Daoy (cell line): ENCODE measurements at regions not wholly inside any gene's neighbourhood (a gene's known extent, or its start where the extent isn't known, plus 50 kb on each side); places are given as distances from the start of the nearest gene placed in this dataset.

Experiments
- DNase-seq: peaks from one replicate; pipeline ENCODE4 v3.0.0-alpha.2; 2015; ENCODE audit warnings: low read depth

DNA sequence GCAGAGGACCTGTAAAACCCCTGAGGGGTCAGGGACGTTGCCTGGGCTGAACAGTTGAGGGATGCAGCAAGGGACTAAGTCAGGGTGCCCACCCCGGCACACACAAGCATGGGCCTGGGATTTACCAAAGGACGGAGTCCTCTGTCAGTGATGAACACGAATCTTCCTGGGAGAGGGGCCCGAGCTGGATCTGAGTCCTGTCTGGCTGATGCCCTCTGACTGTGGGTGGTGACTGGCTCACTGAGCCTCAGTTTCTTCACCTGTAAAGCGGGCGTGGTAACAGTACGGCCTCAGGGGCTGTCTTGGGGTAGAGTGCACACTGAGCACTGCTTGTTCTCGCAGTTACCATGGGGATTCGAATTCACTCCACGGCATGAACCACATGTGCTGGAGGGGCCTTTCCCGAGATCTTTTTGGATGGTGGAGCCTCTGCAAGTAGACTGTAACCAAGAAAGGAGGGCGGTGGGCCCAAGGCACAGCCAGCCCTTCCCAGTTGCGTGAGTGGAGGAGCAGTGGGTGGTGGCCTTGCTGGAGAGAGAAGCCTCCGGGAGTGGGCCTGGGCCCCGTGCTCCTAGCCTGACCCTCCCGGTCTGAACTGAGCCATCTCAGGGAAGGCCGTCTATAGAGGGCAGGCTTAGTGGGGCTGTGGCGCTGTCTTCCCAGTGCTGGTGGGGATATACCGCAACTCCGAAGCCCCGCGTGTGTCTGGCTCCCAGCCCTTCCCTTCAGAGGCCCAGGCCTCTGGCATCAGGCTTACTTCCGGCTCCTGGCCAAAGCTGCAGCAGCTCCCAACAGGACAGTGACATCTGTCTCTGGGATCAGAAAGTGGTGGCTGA lies 130.8 kb upstream of the HS6ST1 start:
- DNase-seq = no peak

DNA sequence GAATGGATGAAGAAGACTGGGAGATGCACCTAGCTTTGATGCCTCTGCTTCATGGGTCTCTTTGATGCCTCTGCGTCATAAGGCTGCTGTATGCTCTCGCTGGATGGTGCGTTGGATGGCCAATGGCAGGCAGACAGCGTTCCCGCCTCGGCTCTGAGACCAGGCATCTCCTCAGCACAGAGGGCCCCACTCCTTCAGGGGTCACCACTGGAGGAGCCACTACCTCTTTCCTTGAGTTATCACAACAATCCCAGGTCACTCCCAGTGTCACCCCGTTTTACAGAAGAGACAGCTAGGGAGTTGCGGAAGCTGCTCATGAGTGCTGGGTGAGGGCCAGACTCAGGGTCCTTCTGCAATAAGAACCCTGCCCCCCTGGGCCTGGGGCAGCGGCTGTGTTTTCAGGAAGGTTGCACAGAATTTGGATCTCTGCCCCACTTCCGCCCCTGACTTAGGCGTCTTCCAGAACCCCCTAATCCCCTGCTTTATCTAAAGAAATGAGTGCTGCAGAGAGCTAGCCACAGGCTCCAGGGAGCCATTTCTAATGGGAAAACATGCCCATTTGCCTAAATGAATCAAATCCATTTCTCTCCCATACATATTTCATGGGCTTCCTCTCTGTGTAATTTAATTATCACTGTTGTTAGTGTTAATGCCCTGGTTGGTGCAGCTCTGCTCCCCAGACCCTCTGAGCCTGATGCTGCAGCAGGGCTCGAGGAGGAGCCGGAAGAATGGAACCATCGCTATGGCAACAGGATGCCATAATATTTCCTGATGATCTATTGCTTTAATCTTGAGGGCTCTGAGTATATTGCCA lies 131.8 kb upstream of the HS6ST1 start:
- DNase-seq = no peak

DNA sequence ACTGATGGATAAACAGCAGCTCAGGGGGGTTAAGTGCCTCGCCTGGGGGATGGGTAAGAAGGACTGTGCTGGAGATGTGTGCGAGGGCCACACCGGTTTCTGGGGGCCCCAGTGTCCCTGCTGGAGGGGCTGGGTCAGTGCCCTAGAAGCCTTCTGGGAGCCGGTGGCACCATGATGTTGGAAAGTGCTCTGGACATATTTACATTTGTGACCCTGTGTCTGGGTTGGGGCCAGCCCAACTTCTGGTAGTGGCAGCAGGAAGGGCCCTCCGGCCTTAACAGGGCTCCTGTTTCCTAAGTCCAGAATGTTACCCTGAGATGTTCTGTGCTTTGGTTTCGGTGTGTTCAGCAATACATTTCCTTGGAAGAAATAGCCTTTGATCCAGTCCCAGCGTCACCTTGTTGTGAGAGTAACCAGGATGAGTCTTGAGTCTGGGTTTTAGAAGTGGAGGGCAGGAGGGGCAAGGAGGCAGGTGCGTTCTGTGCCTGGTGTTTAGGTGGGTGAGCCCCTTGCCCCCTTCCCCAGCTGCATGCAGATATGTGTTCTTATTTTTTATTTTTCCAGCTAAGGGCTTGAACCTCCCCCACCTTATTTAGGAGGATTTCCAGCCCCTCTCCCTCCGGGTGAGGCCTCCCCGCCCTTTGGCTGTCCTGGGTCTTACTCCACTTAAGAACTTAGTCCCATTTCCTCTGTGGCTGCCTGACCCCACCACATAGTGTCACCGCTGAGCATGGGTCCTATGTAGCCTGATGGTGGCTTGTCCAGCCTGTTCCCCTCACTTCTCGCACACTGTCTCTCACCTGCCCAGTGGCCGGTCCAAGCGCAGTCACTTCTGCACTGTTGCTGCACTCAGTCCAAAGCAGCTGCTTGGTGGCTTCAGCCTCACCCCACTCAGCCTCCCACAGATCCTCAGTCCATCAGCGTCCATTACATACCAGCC lies 132.7 kb upstream of the HS6ST1 start:
- no peak for DNase-seq

DNA sequence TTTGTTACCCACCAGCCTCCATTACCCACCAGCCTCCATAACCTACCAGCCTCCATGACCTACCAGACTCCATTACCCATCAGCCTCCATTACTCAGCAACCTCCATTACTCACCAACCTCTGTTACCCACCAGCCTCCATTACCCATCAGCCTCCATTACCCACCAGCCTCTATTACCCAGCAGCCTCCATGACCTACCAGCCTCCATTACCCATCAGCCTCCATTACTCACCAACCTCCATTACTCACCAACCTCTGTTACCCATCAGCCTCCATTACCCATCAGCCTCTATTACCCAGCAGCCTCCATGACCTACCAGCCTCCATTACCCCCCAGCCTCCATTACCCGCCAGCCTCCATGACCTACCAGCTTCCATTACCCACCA lies 133.3 kb upstream of the HS6ST1 start:
- DNase-seq = no peak

DNA sequence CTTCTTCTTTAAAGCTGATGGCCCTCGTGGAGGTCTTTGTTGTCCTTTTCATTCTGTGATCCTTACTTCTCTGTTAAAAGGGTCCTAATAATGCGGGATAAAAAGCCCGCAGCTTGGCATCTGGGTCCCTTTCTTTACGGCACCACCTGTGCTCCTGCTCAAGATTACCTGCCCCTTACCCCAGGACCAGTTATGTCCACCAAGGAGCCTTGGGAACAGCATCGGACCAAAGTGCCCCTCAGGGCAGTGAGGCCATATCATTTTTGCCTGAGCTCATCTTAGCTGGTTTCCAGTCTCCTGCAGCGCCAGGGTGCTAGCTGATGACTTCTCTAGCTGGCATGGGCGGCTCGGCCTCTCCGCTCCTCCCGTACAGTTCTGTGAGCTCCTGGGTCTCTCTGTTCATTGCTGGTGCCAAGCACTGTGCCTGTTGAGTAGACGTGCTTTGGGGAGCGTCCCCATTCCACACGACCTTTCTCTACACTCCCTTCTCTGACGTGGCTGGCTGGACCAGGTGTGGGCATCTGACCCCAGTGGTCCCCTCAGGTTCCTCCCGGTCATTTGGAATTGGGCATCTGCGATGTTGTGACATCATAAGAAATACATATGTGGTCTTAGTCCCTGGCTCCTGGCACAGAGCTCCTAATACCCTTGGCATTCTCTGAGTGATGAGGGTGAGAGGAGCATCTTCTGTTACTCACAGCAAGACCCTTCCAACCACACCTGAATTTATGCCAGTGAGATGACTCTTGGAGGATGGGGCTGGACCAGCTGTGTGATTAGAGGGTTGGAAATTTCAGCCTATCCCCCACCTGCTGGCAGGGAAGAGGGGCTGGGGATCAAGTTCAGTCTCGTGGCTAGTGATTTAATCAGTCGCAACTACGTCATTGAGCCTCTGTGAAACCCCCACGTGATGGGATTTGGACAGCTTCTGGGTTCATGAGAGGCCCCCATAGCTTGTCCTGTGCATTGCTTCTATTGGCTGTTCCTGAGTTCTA lies 134.2 kb upstream of the HS6ST1 start:
- no peak for DNase-seq

DNA sequence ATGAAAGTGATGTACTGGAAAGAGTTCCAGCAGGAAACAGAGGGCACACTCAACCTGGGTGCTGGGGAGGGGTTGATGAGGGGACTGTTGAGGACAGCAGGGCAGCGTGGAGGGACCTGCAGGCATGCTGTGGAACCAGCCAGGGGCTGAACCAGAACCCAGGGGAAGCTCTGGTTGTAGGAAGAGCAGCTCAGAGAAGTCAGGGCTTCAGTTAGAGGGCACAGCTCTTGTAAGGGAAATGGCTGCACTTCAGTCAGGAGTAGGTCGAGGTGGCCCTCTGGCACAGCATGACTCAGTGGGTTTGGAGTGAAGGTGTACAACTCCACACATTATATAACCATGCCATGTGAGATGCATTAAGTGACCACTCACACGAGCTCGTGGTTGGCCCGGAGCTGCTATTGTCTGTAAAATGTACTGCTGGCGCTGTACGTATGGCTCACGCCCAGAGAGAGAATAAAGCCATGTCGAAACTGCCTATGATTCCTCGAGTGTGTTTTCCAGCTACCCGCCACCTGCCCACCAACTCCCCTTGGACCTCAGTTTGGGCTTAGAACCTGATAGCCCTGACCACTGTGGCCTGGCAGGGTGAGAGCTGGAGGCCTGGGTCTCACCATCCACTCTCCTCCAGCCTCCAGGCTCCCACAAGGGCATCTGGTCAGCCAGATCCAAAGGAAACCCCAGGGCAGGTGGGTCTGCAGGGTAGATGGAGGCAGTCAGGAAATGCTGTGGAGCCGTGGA lies 136.5 kb upstream of the HS6ST1 start:
- DNase-seq = no peak

DNA sequence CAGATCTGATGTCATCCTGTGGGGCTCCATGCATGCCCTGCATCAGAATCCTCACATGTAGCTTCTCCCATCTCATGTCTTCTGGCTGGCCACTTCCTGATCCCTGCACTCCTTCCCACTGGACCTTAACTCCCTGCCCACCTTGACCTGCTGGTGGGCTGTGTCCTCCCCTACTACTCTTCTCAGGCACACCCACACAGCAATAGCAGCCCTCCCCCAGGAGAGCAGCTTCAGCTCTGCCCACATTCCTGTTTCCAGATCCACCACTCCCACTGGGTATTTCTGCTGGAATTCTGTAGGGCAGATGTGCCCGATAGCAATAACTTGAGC lies 137.0 kb upstream of the HS6ST1 start:
- no peak for DNase-seq

DNA sequence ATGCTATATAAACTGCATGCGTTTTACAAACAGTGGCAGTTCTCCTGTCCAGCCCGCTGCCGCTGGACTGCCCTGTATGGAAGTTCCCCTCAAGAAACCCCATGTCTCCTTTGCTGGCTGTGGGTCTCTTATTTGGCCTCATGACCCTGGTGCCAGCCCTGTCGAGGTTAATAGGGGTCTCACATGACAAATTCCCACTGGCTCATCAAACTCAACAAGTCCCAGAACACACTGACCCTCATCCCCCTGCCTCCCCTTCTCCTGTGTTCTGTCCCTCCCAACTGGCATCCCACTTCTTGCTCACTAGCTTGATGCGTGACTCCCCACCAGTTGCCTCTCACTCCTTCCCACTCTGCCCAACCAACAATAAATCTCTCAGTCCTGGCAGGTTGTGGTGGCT lies 137.6 kb upstream of the HS6ST1 start:
- DNase-seq = no peak

DNA sequence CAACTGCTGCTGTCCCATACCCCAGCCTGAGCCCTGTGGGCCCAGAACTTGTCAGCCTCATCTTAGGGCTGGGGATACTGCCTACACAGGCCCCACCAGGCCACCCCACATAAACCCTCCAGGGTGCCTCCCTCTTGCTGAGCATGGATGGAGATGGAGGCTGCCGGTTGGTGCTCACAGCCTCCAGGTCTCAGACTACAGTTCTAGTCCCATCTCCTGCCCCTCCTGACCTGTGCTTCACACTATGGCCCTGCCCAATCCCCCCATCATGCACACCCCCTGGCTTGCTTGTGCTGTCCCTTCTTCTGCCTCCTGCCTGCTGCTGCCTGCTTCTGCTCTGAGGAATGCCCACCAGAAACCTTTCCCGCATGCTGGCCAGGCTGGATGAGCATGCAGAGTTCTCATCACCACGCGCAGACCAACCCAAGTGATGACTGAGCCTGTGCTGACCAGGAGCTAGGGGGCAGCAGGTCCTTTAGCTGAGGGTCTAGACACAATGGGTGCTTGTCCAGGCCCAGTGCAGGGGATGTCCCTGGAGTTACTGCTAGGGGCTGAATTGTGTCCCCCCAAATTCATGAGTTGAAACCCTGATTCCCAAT lies 138.4 kb upstream of the HS6ST1 start:
- DNase-seq = no peak

DNA sequence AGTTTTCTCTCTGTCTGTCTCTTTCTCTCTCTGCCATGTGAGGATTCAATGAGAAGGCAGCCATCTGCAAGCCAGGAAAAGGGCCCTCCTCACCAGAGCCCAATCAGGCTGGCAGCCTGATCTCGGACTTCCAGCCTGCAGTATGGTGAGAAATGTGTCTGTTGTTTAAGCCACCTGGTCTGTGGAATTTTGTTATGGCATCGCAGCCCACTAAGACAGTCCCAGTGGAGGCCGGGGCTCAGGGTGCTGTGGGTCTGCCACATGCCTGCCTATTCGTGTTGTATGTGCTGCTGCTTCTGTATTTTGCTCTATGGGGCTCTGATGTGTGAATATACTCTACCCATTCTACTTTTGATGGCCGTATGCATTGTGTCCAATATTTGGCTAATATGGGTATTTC lies 139.0 kb upstream of the HS6ST1 start:
- no peak for DNase-seq

DNA sequence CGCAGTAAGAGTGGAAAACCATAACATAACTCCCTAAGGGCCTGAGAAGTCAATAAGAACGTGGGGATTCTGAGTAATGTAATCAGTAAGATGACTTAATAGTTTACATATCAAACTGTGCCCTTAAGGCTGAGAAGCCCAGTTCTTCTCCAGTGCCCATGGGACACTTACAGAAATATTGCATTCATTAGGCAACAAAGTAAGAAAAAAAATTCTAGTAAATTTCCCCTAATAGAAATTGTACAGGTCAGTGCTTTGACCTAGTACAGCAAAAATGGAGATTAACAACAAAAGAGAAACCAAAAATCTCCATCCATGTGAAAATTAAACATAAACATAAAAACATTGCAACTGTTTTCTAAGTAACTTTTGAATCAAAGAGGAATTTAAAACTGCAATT lies 139.8 kb upstream of the HS6ST1 start:
- DNase-seq = no peak

DNA sequence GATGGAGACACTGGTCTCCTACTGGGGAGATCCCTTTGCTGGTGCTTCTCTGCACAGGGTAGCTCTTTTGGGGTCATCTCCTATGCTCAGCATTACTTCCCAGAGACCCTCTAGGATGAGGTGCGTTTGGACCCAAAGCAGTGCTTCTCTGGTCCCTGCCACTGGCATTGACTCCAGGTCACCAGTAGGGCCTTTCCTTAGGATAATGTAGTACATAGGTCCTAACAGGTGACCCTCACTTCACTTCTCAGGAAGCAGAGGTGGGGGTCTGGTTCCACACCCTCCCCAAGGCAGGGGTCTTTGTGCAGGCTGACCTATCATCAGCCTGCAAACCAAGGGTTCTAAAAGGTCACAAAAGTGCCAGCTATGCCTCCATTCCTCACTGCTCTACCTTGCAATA lies 145.8 kb upstream of the HS6ST1 start:
- DNase-seq = no peak

DNA sequence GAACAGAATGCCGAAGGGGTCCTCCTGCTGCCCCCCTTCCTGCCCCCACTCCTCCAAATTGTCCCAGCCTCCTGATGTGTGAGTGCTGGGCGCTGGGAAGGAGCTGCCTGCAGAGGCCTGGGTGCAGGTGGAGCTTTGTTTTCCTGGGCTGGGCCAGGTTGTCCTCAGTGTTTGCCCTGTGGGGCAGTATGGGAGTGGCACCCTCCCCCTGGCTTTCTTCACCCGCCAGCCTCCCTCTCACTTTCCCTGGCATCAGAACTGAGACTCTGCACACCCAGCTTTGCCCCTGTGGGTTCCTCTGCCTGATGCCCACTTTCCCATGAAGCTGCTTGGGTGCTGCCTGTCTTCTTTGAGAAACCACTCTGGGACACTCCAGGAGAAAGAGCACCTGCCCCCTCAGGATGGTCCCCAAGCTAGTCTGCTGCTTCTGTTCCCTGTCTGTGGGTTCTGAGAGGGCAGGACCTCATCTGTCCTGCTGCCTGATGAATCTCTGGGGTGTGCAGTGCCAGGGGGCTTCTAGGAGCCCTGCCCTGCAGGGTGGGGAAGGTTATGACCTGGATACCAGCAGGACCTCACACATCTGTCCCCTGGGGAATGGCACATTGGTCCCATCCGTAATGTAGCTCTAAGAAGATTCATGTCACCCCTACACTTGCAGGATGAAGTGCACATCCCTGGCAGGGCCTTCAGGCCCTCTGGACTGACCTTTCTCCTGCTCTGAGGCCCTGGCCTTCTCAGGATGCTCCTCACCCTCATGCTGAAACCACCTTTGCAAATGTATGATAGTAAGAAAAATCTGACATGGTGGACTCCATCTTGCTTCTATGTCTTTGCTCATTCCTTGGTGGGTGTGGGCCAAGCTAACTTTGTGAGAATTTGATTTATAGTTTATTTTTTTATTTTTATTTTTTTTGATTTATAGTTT lies 146.8 kb upstream of the HS6ST1 start:
- no peak for DNase-seq

DNA sequence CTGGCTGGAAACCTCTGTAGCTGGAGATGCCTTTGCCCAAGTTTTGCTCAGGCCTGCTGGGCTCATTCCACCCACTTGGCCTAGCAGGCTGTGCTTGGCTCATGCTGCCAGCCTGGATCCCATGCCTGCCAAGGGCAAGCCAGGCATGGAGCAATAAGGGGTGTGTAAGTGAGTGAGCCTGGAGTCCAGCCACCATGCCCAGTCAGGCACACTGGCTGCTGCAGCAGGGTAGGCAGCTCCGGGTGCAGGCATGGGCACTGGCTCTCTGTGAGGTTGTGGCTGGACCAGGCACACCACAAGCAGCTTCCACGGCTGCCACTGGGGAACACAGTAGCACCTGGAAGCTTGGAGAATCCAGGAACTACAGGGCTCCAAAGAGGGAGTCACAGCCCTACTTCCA lies 147.7 kb upstream of the HS6ST1 start:
- DNase-seq = no peak

DNA sequence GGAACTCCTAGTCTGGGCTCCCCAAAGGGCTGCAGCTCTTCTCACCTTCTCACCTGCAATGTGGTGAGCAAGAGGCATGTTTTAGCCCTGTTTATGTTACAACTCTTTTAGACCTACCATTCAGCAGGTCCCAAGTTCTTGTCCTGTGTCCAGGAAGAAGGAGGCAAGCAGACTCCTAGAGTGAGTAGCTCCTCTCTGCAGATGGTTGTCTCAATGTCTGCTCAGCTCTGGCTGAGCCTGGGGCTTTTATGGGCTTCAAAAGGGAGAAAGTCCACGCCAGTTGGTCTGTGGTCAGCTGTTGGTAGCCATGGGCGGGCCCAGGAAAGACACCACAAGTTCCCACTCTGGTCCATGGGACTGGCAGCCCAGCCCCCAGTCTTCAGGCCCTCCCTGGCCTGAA lies 148.1 kb upstream of the HS6ST1 start:
- DNase-seq = no peak

DNA sequence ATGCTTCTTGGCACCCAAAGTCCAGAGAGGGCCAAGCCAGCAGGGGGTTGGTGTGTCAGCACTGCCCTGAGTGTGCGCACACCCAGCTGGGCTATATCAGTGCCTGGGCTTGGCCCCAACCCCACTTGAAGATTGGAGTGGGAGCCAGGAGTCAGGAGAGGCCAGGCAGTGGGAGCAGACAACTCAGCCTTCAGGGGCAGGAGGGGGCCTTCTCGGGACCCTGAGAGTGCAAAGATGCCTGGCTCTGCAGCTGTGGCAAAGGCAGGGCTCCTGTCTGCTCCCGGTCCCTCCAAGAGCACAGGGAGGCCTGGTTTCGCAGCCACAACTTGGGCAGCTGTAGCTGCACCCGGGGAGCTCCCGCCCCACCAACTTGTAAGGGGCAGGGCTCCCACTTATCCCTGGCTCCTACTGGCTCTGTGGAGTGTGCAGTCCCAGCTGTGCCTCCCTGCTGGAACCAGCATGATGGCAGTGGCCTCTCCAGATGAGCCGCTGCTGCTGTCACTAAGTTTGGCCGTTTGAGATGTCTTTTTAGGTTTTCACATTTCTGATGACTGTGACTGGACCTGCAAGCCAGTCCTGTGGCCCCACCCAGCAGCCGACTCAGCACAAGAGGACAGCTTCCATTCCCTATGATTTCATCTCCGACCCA lies 148.8 kb upstream of the HS6ST1 start:
- DNase-seq = no peak

DNA sequence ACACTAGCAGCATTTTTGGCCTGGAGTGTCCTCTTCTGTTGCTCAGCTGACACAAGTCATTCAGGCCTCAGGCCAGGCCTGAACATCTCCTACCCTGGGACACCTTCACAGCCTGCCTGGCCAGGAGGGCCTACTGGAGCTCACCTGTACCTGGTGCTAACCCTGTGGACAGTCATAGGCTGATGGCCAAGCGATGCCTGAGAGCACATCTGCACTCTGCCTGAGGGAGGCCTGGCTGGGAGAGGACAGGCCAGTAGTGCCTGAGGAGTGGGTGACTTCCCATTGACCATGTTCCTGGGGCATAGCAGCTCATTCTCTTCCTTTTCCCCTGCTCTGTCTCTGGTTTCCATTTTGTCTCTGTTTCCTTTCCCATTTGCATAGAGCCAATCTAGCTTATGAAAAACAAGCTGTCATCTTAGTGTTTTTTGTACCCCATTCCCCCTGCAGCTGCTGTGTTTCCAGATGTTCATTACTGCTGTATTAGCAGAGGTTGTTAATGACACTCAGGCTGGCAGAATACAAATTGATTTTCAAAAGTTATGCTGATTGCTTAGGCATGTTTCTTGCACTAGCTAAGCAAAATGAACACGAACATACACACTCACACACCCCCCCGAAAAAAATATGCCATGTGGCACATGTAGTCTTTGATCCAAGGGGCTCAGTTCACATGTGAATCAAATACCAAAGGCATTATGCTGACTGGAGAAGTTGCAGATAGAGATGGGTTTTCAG lies 149.7 kb upstream of the HS6ST1 start:
- DNase-seq = no peak

DNA sequence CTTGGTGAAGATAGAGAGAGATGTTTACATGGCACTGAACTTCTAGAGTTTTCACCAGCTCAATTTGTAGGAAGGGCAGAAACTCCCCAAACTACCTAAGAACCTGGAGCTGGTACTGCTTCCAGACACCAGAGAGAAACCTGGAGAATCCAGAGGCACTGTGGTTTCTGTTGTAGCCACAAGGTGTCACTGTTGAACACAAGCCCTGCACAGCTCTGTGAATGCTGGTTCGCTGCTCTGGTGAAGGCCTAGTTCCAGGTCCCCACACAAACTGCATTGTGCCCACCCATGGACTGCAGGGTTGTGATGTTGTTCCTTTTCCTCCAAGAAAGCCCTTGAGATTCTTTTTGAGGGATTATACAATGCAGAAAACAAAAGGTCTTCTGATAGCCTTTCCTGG lies 150.5 kb upstream of the HS6ST1 start:
- DNase-seq = no peak
